Activated naive CD8-positive, alpha-beta T cell treated with anti-CD3 and anti-CD28 coated beads, Interleukin-2, amount 10 ng/mL, durations not matched to agents 7 days and 5 days (primary cell): ENCODE measurements at regions not wholly inside any gene's neighbourhood (a gene's known extent, or its start where the extent isn't known, plus 50 kb on each side); places are given as distances from the start of the nearest gene placed in this dataset.
"Not testable (repeated sequence)": the region's sequence is repeated elsewhere in the genome, so short reads cannot be mapped to it uniquely, and the experiment has no call there.

Experiments used
- ATAC-seq: fragments of 150-1000 bp; cut with Tn5 transposase; one replicate; pipeline ENCODE4 v1.10.0; 2021; ENCODE audit warnings: low read depth, moderate library complexity
- POLR2A ChIA-PET: fragments of 350-600 bp; sonication (Branson Sonifier 250); formaldehyde crosslinking; loops from one replicate; lab custom pipeline; 2021; ENCODE audit warnings: antibody characterized with exemption; lab: Charles Lee
- DNase-seq: peaks from one replicate; pipeline ENCODE4 v3.0.0; 2021
- H3K27ac Mint-ChIP-seq: one replicate; pipeline ENCODE4 v1.8.0; 2022; ENCODE audit warnings: mild to moderate bottlenecking, mixed read lengths
- H3K27me3 Mint-ChIP-seq: one replicate; pipeline ENCODE4 v1.8.0; 2022; ENCODE audit warnings: mild to moderate bottlenecking, moderate library complexity, mixed read lengths
- H3K36me3 Mint-ChIP-seq: one replicate; pipeline ENCODE4 v1.8.0; 2021; ENCODE audit warnings: mild to moderate bottlenecking, mixed read lengths
- H3K4me1 Mint-ChIP-seq: one replicate; pipeline ENCODE4 v1.8.0; 2021; ENCODE audit warnings: mixed read lengths
- H3K4me3 Mint-ChIP-seq: one replicate; pipeline ENCODE4 v1.8.0; 2022; ENCODE audit warnings: mild to moderate bottlenecking, moderate library complexity, mixed read lengths
- H3K9me3 Mint-ChIP-seq: one replicate; pipeline ENCODE4 v1.8.0; 2021; ENCODE audit warnings: mixed read lengths

DNA sequence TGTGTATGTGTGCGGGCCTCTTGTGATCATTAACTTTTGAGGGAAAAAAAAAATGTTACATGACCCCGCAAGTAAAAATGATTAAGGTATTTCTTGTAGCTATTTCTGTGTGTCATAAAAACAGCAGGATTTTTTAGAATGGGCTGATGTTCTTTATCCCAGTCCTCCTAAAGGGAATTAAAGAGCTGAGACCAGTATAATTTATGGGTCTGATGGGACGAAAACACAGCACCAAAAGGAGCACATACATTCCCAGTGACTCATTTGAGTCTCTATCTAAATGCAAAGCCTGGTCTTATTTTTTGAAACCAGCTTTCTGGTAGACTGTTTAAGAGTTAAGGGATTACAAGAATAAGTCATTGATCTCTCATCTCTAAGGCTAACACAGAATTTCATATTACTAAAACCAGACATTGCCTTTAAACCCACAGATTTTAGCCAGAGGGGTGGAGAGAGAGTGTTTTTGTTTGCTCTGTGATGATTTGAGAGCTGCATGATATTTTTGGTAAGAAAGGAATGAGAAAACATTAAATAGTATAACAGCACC, 342.3 kb upstream of the EPHA4 start:
- no peak overlapping the region for H3K4me3 Mint-ChIP-seq
- no peaks in the 10 kb centered on the region for H3K27me3 Mint-ChIP-seq
- DNase-seq (no peak), ATAC-seq (no peak)
- H3K27ac Mint-ChIP-seq, result no peak overlapping the region
- H3K36me3 Mint-ChIP-seq, result no peaks in the 10 kb centered on the region
- POLR2A ChIA-PET, result no interaction called here
- H3K9me3 Mint-ChIP-seq, result no peaks in the 10 kb centered on the region
- H3K4me1 Mint-ChIP-seq, result no peaks in the 10 kb centered on the region

DNA sequence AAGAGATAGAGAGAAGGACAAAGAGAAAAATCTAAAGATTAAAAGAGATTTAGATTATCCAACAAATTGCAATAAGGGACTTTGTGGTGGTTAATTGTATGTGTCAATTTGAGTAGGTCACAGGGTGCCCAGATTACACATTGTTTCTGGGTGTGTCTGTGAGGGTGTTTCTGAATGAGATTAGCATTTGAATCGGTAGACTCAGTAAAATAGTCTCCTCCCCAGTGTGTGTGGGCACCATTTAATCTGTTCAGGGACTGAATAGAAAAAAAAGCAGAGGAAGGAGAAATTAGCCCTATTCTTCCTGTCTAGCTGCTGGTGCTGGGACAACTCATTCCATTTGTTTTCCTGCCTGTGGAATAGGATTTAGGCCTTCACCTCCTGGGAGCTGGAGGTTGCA, 339.8 kb upstream of the EPHA4 start:
- no peaks in the 10 kb centered on the region for H3K9me3 Mint-ChIP-seq
- no peak overlapping the region for H3K4me3 Mint-ChIP-seq
- H3K4me1 Mint-ChIP-seq, result no peaks in the 10 kb centered on the region
- H3K27ac Mint-ChIP-seq, result no peak overlapping the region
- H3K27me3 Mint-ChIP-seq, result no peaks in the 10 kb centered on the region
- no peaks in the 10 kb centered on the region for H3K36me3 Mint-ChIP-seq
- POLR2A ChIA-PET, result no interaction called here
- DNase-seq (no peak), ATAC-seq (no peak)

DNA sequence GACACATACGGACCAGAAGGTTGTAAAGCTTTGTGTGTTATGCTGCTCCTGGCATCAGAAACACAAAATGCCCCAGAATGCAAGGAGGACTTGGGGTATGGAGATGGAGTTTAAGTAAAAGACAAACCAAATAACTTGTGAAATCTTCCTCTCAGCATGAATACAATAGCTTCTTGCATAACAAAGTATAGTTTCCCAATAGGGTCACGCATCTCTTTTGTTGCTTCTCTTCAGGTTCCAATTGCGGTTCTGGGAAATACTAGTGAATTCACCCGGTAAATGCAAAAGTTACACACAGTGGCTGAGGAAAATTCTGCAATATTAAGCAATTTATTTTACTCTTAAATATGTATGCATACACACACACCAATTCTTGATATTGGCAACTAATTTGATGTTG, 339.2 kb upstream of the EPHA4 start:
- no peak for DNase-seq
- no peak for ATAC-seq
- no peaks in the 10 kb centered on the region for H3K36me3 Mint-ChIP-seq
- POLR2A ChIA-PET, result no interaction called here
- no peaks in the 10 kb centered on the region for H3K4me1 Mint-ChIP-seq
- H3K27me3 Mint-ChIP-seq, result no peaks in the 10 kb centered on the region
- no peaks in the 10 kb centered on the region for H3K9me3 Mint-ChIP-seq
- no peak overlapping the region for H3K27ac Mint-ChIP-seq
- no peak overlapping the region for H3K4me3 Mint-ChIP-seq

DNA sequence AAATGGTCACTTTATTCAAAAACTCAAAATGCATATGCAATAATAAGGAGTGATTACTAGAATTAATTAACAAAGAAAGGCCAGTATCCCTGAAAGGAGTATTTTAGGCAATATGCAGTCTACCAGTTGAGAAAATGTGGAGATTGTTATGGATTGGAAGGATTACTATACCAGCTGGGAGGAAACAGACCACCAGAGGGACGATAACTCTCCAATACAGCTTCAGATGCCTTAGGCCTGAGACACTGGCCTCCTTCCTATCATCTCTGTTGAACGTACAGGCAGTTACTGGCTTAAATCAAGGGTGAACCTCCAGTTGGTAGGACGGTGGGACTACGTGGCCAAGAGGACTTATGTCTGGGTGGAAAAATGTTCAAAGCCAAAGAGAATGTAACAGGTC, 336.4 kb upstream of the EPHA4 start:
- Mint-ChIP-seq H3K36me3 (no peaks in the 10 kb centered on the region), H3K9me3 (no peaks in the 10 kb centered on the region), H3K4me3 (no peak overlapping the region), H3K4me1 (no peaks in the 10 kb centered on the region), H3K27ac (no peak overlapping the region), H3K27me3 (no peaks in the 10 kb centered on the region)
- no peak for DNase-seq
- POLR2A ChIA-PET, result no interaction called here
- ATAC-seq, result no peak

GRCh38 chr2:221897718-221898117, 325.6 kb upstream of the EPHA4 start:
- POLR2A ChIA-PET, result no interaction called here
- no peaks in the 10 kb centered on the region for H3K27me3 Mint-ChIP-seq
- H3K27ac Mint-ChIP-seq, result no peak overlapping the region
- DNase-seq (no peak), ATAC-seq (no peak)
- no peak overlapping the region for H3K4me3 Mint-ChIP-seq
- peaks cover 1% of the 10 kb centered on the region for H3K9me3 Mint-ChIP-seq
- H3K36me3 Mint-ChIP-seq, result no peaks in the 10 kb centered on the region
- H3K4me1 Mint-ChIP-seq, result no peaks in the 10 kb centered on the region

DNA sequence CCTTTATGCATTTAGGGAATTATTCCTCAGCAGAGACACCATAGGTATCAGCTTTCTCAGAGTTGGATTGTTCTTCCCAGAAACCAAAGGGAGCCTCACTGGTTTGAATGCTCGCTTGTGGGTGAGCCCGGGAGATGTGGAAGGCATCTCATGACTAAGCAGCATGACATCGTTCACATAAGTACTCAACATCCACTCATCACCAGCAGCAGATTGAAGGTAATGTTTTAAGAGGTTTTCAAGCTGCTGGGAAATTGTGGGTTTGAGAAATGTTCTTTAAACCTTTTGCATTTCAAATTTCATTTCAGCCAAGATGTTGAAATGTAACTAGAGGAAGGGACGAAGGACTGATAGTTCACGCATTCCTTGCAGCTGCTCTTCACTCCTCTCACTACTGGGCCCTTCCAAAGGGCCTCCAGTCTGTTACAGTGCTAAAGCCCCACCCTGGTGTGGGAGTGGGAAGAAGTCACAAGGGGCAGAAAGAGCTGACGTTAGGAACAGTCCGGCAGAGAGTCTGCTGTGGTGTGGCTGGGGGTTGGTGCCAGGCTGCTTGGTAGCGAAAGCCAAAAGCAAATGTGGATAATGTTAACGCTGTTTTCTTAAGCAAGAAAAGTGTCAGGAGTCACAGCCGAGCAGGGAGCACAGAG, 324.5 kb upstream of the EPHA4 start:
- Mint-ChIP-seq H3K27ac (no peak overlapping the region), H3K4me1 (no peaks in the 10 kb centered on the region), H3K4me3 (no peak overlapping the region), H3K27me3 (no peaks in the 10 kb centered on the region), H3K36me3 (no peaks in the 10 kb centered on the region), H3K9me3 (peaks cover 1% of the 10 kb centered on the region)
- DNase-seq (no peak), ATAC-seq (no peak)
- POLR2A ChIA-PET, result no interaction called here

DNA sequence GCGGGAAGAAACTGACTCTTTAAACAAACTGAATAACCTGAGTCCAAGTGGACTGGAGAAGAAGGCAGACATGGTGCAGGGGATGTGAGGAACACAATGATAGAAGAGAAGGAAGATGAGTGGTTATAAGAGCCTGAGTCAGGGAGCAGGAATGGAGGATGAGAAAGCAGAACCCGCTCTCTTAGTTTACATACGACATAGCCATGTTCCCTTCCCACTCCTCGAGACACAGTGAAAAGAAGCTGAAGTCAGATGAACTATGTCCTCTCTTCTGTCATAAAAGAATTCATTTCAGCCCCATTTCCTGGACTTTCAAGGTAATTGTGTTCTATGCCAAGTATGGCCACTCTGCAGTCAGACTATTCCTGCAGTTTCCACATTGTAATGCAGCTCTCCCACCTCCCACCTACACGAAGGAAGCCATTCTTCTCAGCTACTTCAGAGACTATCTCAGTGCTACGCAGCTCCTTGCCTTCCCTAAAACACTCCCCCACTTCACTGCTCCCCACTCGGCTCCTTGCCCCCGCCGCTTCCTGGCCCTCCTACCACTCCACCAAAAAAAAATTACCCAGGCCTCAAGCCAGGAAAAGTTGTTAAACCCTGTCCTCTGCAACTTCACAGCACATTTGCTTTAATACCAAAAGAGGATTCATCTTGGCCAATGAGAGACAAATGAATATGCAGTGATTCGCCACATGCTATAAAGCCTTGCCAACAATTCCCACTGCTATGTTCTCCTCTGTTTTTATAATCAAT, 323.4 kb upstream of the EPHA4 start:
- Mint-ChIP-seq H3K27me3 (no peaks in the 10 kb centered on the region), H3K9me3 (peaks cover 1% of the 10 kb centered on the region), H3K36me3 (no peaks in the 10 kb centered on the region), H3K4me1 (no peaks in the 10 kb centered on the region), H3K27ac (no peak overlapping the region), H3K4me3 (no peak overlapping the region)
- no peak for ATAC-seq
- no peak for DNase-seq
- POLR2A ChIA-PET, result no interaction called here

- Mint-ChIP-seq H3K27ac (no peak overlapping the region), H3K4me1 (no peaks in the 10 kb centered on the region), H3K36me3 (no peaks in the 10 kb centered on the region), H3K27me3 (no peaks in the 10 kb centered on the region), H3K4me3 (no peak overlapping the region), H3K9me3 (no peaks in the 10 kb centered on the region)
- POLR2A ChIA-PET, result no interaction called here
- ATAC-seq (no peak), DNase-seq (no peak)
These were observed 321.4 kb upstream of the EPHA4 start for GRCh38 chr2:221893501-221893900.

DNA sequence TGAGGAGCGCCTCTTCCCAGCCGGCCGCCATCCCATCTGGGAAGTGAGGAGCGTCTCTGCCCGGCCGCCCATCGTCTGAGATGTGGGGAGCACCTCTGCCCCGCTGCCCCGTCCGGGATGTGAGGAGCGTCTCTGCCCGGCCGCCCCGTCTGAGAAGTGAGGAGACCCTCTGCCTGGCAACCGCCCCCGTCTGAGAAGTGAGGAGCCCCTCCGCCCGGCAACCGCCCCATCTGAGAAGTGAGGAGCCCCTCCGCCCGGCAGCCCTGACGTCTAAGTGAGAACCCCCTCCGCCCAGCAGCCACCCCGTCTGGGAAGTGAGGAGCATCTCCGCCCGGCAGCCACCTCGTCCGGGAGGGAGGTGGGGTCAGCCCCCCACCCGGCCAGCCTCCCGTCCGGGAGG, 319.9 kb upstream of the EPHA4 start:
- H3K4me1 Mint-ChIP-seq, H3K27me3 Mint-ChIP-seq, H3K9me3 Mint-ChIP-seq, POLR2A ChIA-PET, H3K27ac Mint-ChIP-seq, DNase-seq, ATAC-seq, H3K36me3 Mint-ChIP-seq, H3K4me3 Mint-ChIP-seq: not testable (repeated sequence)

DNA sequence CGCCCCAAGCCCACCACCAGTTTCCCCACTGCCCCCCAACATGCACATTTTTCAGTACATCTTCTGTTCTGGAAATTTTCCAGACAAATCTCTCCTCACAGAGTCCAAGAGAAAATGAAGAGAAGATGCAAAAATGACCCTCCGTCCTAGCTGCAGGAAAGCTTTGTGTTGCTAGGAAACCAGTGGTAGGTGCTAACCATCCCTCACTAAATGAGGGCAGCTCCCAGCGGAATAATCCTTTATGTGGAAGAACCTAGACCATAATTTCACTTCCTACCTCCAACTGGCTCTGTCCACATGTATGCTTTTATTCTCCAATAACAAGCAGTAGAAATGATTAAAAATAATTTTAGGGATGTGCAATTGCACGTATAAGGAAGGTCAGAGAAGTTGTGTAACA, 311.9 kb upstream of the EPHA4 start:
- POLR2A ChIA-PET, result no interaction called here
- Mint-ChIP-seq H3K4me3 (no peak overlapping the region), H3K27ac (no peak overlapping the region), H3K9me3 (no peaks in the 10 kb centered on the region), H3K4me1 (no peaks in the 10 kb centered on the region), H3K36me3 (no peaks in the 10 kb centered on the region), H3K27me3 (no peaks in the 10 kb centered on the region)
- no peak for DNase-seq
- no peak for ATAC-seq

DNA sequence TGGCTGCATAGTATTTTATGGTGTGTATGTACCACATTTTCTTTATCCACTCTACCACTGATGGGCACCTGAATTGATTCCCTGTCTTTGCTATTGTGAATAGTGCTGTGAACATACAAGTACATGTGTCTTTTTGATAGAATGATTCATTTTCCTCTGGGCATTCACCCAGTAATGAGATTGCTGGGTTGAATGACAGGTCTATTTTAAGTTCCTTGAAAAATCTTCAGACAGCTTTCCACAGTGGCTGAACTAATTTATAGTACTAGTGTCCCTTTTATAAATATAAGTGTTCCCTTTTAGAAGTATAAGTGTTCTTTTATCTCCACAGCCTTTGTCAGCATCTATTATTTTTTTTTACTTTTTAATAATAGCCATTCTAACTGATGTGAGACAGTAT, 303.9 kb upstream of the EPHA4 start:
- Mint-ChIP-seq H3K27ac (no peak overlapping the region), H3K36me3 (no peaks in the 10 kb centered on the region), H3K4me3 (no peak overlapping the region), H3K27me3 (no peaks in the 10 kb centered on the region), H3K4me1 (no peaks in the 10 kb centered on the region), H3K9me3 (peaks cover 5% of the 10 kb centered on the region)
- POLR2A ChIA-PET, result no interaction called here
- ATAC-seq, result no peak
- DNase-seq, result no peak

- ATAC-seq, result no peak
- no peak for DNase-seq
- H3K9me3 Mint-ChIP-seq, result peaks cover 5% of the 10 kb centered on the region
- POLR2A ChIA-PET, result no interaction called here
- H3K27ac Mint-ChIP-seq, result no peak overlapping the region
- no peaks in the 10 kb centered on the region for H3K27me3 Mint-ChIP-seq
- no peaks in the 10 kb centered on the region for H3K36me3 Mint-ChIP-seq
- H3K4me3 Mint-ChIP-seq, result no peak overlapping the region
- H3K4me1 Mint-ChIP-seq, result no peaks in the 10 kb centered on the region
These were observed 302.3 kb upstream of the EPHA4 start for GRCh38 chr2:221874444-221874843.

GRCh38 chr2:221857719-221858118, 285.6 kb upstream of the EPHA4 start:
- no peak overlapping the region for H3K27ac Mint-ChIP-seq
- DNase-seq (no peak), ATAC-seq (no peak)
- POLR2A ChIA-PET, result no interaction called here
- H3K36me3 Mint-ChIP-seq, result no peaks in the 10 kb centered on the region
- no peaks in the 10 kb centered on the region for H3K27me3 Mint-ChIP-seq
- H3K4me1 Mint-ChIP-seq, result no peaks in the 10 kb centered on the region
- H3K4me3 Mint-ChIP-seq, result no peak overlapping the region
- H3K9me3 Mint-ChIP-seq, result peaks cover 3% of the 10 kb centered on the region

GRCh38 chr2:221853297-221853696, 281.2 kb upstream of the EPHA4 start:
- H3K36me3 Mint-ChIP-seq, result no peaks in the 10 kb centered on the region
- H3K4me1 Mint-ChIP-seq, result no peaks in the 10 kb centered on the region
- no peak overlapping the region for H3K4me3 Mint-ChIP-seq
- no peak for ATAC-seq
- no peaks in the 10 kb centered on the region for H3K27me3 Mint-ChIP-seq
- no peak overlapping the region for H3K27ac Mint-ChIP-seq
- DNase-seq, result no peak
- POLR2A ChIA-PET, result no interaction called here
- H3K9me3 Mint-ChIP-seq, result peaks cover 3% of the 10 kb centered on the region
